ENCODE measurements at regions not wholly inside any gene's neighbourhood (a gene's known extent, or its start where the extent isn't known, plus 50 kb on each side); places are given as distances from the start of the nearest gene placed in this dataset.

- no peak for TF ChIP-seq POLR2AphosphoS5 (IDR thresholded peaks at IDR 0.05; ENCODE audit: borderline replicate concordance, low read depth, low read length)
- no peak for TF ChIP-seq EZH2 (IDR thresholded peaks at IDR 0.05)
Observed at GRCh38 chr6:87922196-87922946, 125.3 kb upstream of the SPACA1 start.

Measured in SK-N-MC (cell line).